Endothelial cell of umbilical vein (primary cell): ENCODE measurements at regions not wholly inside any gene's neighbourhood (a gene's known extent, or its start where the extent isn't known, plus 50 kb on each side); places are given as distances from the start of the nearest gene placed in this dataset.

Experiments
- EZH2 ChIP-seq: IDR thresholded peaks from 2 replicates; pipeline ENCODE4 v1.6.1; 2012; ENCODE audit warnings: borderline replicate concordance, low read depth, mild to moderate bottlenecking, moderate library complexity, low read length, inconsistent platforms; ENCODE audit not compliant: severe bottlenecking
- FOS ChIP-seq: IDR thresholded peaks from 2 replicates; pipeline ENCODE4 v1.6.1; 2011; ENCODE audit warnings: mild to moderate bottlenecking, low read length, moderate library complexity, borderline replicate concordance; ENCODE audit not compliant: insufficient read depth
- JUN ChIP-seq: IDR thresholded peaks from 2 replicates; pipeline ENCODE4 v1.6.1; 2011; ENCODE audit warnings: borderline replicate concordance, low read depth; ENCODE audit not compliant: insufficient read length, insufficient read depth
- MYC ChIP-seq: IDR thresholded peaks from one replicate; pipeline ENCODE4 v1.6.1; 2011; ENCODE audit warnings: mild to moderate bottlenecking, low read depth, low read length
- POLR2A ChIP-seq: IDR thresholded peaks from 2 replicates; pipeline ENCODE4 v1.6.1; 2012; ENCODE audit warnings: low read depth, mild to moderate bottlenecking, control low read depth, low read length
- POLR2AphosphoS5 ChIP-seq: IDR thresholded peaks from 2 replicates; pipeline ENCODE4 v1.6.1; 2012; ENCODE audit warnings: low read depth, mild to moderate bottlenecking, control low read depth, low read length, moderate library complexity; ENCODE audit not compliant: insufficient read depth
- TF ChIP-seq, protein P1 (sequence below), 2 donors: IDR thresholded peaks; 1 replicate in 1 of 2; 2 replicates in 1 of 2; pipeline ENCODE4 v1.5.1; 2011; ENCODE audit warnings: low read length in 2 of 2, mild to moderate bottlenecking in 2 of 2, moderate library complexity in 2 of 2, control low read depth in 1 of 2, inconsistent platforms in 1 of 2, low read depth in 1 of 2; ENCODE audit not compliant: insufficient read depth in 1 of 2; ENCODE audit errors: extremely low read depth in 1 of 2
- TF ChIP-seq, protein P2 (sequence below): IDR thresholded peaks from 2 replicates; pipeline ENCODE4 v1.6.1; 2011; ENCODE audit not compliant: insufficient read depth, insufficient read length

DNA sequence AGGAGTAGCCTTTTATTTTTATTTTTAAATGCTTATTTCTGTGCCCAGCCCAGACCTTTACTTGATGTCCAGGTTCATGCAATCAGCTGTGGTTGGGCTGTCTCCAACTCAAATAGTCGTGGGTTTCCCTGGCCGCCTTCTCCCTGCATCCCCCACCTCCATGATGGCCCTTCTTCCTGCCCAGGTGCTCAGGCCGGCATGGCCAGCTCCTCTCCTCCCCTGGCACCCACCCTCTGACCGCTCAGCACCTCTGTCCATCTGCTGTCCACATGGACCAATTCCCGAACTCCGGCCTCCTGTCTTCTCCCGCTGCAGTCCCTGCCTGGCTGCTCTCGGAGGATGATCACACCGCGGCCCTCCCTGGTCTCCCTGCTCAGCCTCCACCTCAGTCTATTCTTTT lies 81.2 kb upstream of the SULF2 start:
- no peak for TF ChIP-seq POLR2AphosphoS5
- TF ChIP-seq POLR2A = no peak
- TF ChIP-seq, protein P1, sequence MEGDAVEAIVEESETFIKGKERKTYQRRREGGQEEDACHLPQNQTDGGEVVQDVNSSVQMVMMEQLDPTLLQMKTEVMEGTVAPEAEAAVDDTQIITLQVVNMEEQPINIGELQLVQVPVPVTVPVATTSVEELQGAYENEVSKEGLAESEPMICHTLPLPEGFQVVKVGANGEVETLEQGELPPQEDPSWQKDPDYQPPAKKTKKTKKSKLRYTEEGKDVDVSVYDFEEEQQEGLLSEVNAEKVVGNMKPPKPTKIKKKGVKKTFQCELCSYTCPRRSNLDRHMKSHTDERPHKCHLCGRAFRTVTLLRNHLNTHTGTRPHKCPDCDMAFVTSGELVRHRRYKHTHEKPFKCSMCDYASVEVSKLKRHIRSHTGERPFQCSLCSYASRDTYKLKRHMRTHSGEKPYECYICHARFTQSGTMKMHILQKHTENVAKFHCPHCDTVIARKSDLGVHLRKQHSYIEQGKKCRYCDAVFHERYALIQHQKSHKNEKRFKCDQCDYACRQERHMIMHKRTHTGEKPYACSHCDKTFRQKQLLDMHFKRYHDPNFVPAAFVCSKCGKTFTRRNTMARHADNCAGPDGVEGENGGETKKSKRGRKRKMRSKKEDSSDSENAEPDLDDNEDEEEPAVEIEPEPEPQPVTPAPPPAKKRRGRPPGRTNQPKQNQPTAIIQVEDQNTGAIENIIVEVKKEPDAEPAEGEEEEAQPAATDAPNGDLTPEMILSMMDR (IDR thresholded peaks at IDR 0.05; ENCODE audit: extremely low read depth in 1 of 2, insufficient read depth in 1 of 2, low read depth in 1 of 2, low read length in 2 of 2) = no peak
- TF ChIP-seq, protein P2, sequence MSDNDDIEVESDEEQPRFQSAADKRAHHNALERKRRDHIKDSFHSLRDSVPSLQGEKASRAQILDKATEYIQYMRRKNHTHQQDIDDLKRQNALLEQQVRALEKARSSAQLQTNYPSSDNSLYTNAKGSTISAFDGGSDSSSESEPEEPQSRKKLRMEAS = no peak
- TF ChIP-seq JUN = no peak
- TF ChIP-seq MYC = no peak
- no peak for TF ChIP-seq EZH2
- TF ChIP-seq FOS = no peak
